H9 (cell line): ENCODE measurements at regions not wholly inside any gene's neighbourhood (a gene's known extent, or its start where the extent isn't known, plus 50 kb on each side); places are given as distances from the start of the nearest gene placed in this dataset.

Source experiments
- DNase-seq: peaks from one replicate; pipeline ENCODE4 v3.0.0-alpha.2; 2017
- H2AFZ ChIP-seq: one replicate; pipeline ENCODE4 v1.6.1; 2013; ENCODE audit warnings: mild to moderate bottlenecking, low read length, control low read depth, moderate library complexity
- H2AK5ac ChIP-seq: 2 replicates; pipeline ENCODE4 v1.6.1; 2013; ENCODE audit warnings: low read length, control low read depth, mixed read lengths; ENCODE audit not compliant: insufficient read length
- H2BK120ac ChIP-seq: one replicate; pipeline ENCODE4 v1.6.1; 2013; ENCODE audit warnings: low read depth, mild to moderate bottlenecking, low read length, control low read depth, inconsistent platforms; ENCODE audit not compliant: poor library complexity, severe bottlenecking
- H2BK12ac ChIP-seq: 2 replicates; pipeline ENCODE4 v1.6.1; 2013; ENCODE audit warnings: low read length, control low read depth, mixed read lengths, low read depth; ENCODE audit not compliant: insufficient read length
- H2BK15ac ChIP-seq: 2 replicates; pipeline ENCODE4 v1.6.1; 2013; ENCODE audit warnings: low read depth, low read length, control low read depth
- H2BK20ac ChIP-seq: one replicate; pipeline ENCODE4 v1.6.1; 2013; ENCODE audit warnings: low read depth, mild to moderate bottlenecking, low read length, control low read depth, inconsistent platforms; ENCODE audit not compliant: poor library complexity, severe bottlenecking
- H2BK5ac ChIP-seq: 2 replicates; pipeline ENCODE4 v1.6.1; 2013; ENCODE audit warnings: low read length, control low read depth, mixed read lengths; ENCODE audit not compliant: insufficient read length
- H3K14ac ChIP-seq: 2 replicates; pipeline ENCODE4 v1.6.1; 2013; ENCODE audit warnings: low read length, control low read depth; ENCODE audit not compliant: insufficient read depth
- H3K18ac ChIP-seq: 2 replicates; pipeline ENCODE4 v1.6.1; 2013; ENCODE audit warnings: low read depth, mild to moderate bottlenecking, mixed read lengths, low read length, control low read depth; ENCODE audit not compliant: insufficient read length
- H3K23ac ChIP-seq: 2 replicates; pipeline ENCODE4 v1.6.1; 2013; ENCODE audit warnings: low read length, control low read depth, mixed read lengths, low read depth; ENCODE audit not compliant: insufficient read length
- H3K23me2 ChIP-seq: 2 replicates; pipeline ENCODE4 v1.6.1; 2013; ENCODE audit warnings: low read depth, mild to moderate bottlenecking, mixed read lengths, low read length, control low read depth; ENCODE audit not compliant: insufficient read length, poor library complexity, severe bottlenecking
- H3K27ac ChIP-seq: 2 replicates; pipeline ENCODE4 v1.5.1; 2013; ENCODE audit warnings: low read length, control low read depth, mixed read lengths, low read depth; ENCODE audit not compliant: insufficient read length
- H3K27me3 ChIP-seq: 2 replicates; pipeline ENCODE4 v1.6.1; 2013; ENCODE audit warnings: low read length, control low read depth, inconsistent platforms; ENCODE audit not compliant: insufficient read depth
- H3K4ac ChIP-seq: 2 replicates; pipeline ENCODE4 v1.6.1; 2013; ENCODE audit warnings: low read depth, mild to moderate bottlenecking, control low read depth, inconsistent platforms, low read length, moderate library complexity
- H3K4me1 ChIP-seq: 2 replicates; pipeline ENCODE4 v1.6.1; 2013; ENCODE audit warnings: low read length, control low read depth, inconsistent platforms; ENCODE audit not compliant: insufficient read depth
- H3K4me2 ChIP-seq: 2 replicates; pipeline ENCODE4 v1.6.1; 2013; ENCODE audit warnings: low read length, control low read depth, mixed read lengths; ENCODE audit not compliant: insufficient read length, insufficient read depth
- H3K56ac ChIP-seq: 2 replicates; pipeline ENCODE4 v1.6.1; 2013; ENCODE audit warnings: low read depth, mild to moderate bottlenecking, mixed read lengths, low read length, control low read depth; ENCODE audit not compliant: insufficient read length
- H3K79me1 ChIP-seq: 2 replicates; pipeline ENCODE4 v1.6.1; 2013; ENCODE audit warnings: low read depth, mild to moderate bottlenecking, moderate library complexity, low read length, control low read depth, inconsistent platforms; ENCODE audit not compliant: insufficient read depth, poor library complexity, severe bottlenecking
- H3K79me2 ChIP-seq: 2 replicates; pipeline ENCODE4 v1.6.1; 2013; ENCODE audit warnings: low read length, control low read depth, inconsistent platforms; ENCODE audit not compliant: insufficient read depth
- H3K9ac ChIP-seq: 2 replicates; pipeline ENCODE4 v1.6.1; 2013; ENCODE audit warnings: low read length, control low read depth, mixed read lengths; ENCODE audit not compliant: insufficient read length; ENCODE audit errors: extremely low read depth
- H3K9me3 ChIP-seq: one replicate; pipeline ENCODE4 v1.6.1; 2013; ENCODE audit warnings: low read depth, low read length, inconsistent platforms; ENCODE audit not compliant: control insufficient read depth
- H3T11ph ChIP-seq: one replicate; pipeline ENCODE4 v1.6.1; 2013; ENCODE audit warnings: mild to moderate bottlenecking, low read length, control low read depth, inconsistent platforms
- H4K20me1 ChIP-seq: one replicate; pipeline ENCODE4 v1.6.1; 2013; ENCODE audit not compliant: control insufficient read depth, insufficient read length, insufficient read depth
- H4K5ac ChIP-seq: 2 replicates; pipeline ENCODE4 v1.6.1; 2013; ENCODE audit warnings: low read depth, mild to moderate bottlenecking, mixed read lengths, low read length, control low read depth; ENCODE audit not compliant: insufficient read length
- H4K8ac ChIP-seq: replicated peaks from 2 replicates; pipeline ENCODE4 v1.6.1; 2013; ENCODE audit warnings: low read length, control low read depth, mixed read lengths, low read depth; ENCODE audit not compliant: insufficient read length
- H4K91ac ChIP-seq: 2 replicates; pipeline ENCODE4 v1.6.1; 2013; ENCODE audit warnings: low read depth, mild to moderate bottlenecking, moderate library complexity, mixed read lengths, low read length, control low read depth; ENCODE audit not compliant: insufficient read length
- H3K27ac Mint-ChIP-seq, 3 experiments: 2 replicates in 2 of 3; 3 replicates in 1 of 3; pipeline ENCODE4 v1.8.0; 2020 to 2021; ENCODE audit warnings: mixed read lengths in 3 of 3, mild to moderate bottlenecking in 1 of 3, moderate library complexity in 1 of 3
- H3K27me3 Mint-ChIP-seq: 2 replicates; pipeline ENCODE4 v1.8.0; 2021; ENCODE audit warnings: low read depth, mild to moderate bottlenecking, moderate library complexity, mixed read lengths
- H3K36me3 Mint-ChIP-seq, 3 experiments: 2 replicates in 2 of 3; 3 replicates in 1 of 3; pipeline ENCODE4 v1.8.0; 2020 to 2021; ENCODE audit warnings: low read depth in 3 of 3, mixed read lengths in 3 of 3; ENCODE audit not compliant: insufficient read depth in 1 of 3
- H3K4me1 Mint-ChIP-seq, 2 experiments: 2 replicates each; pipeline ENCODE4 v1.8.0; 2020; ENCODE audit warnings: mixed read lengths in 2 of 2
- H3K4me3 Mint-ChIP-seq, 2 experiments: 2 replicates in 1 of 2; 3 replicates in 1 of 2; pipeline ENCODE4 v1.8.0; 2020 to 2021; ENCODE audit warnings: mild to moderate bottlenecking in 2 of 2, mixed read lengths in 2 of 2, moderate library complexity in 1 of 2
- H3K9me3 Mint-ChIP-seq, 2 experiments: 2 replicates in 1 of 2; 3 replicates in 1 of 2; pipeline ENCODE4 v1.8.0; 2020; ENCODE audit warnings: mild to moderate bottlenecking in 2 of 2, mixed read lengths in 2 of 2, moderate library complexity in 1 of 2
- CTCF ChIP-seq: fragments of 200-600 bp; sonication (generic); conservative IDR thresholded peaks from 3 replicates; pipeline ENCODE4 v1.8.0; 2021; ENCODE audit warnings: antibody characterized with exemption, mild to moderate bottlenecking

GRCh38 chr11:10926801-10927211 is 69.0 kb upstream of the ZBED5 start:
- Mint-ChIP-seq H3K4me3 (no peak overlapping the region), H3K9me3 (no peaks in the 10 kb centered on the region; a peak in 2 of 5 replicates), H3K27me3 (peaks cover 21% of the 10 kb centered on the region), H3K4me1 (peaks cover 8 to 12% of the 10 kb centered on the region in 2 experiments; a peak in 3 of 4 replicates), H3K36me3 (no peaks in the 10 kb centered on the region), H3K27ac (no peak overlapping the region)
- Histone ChIP-seq H2BK15ac (no peak overlapping the region), H3K27ac (no peak overlapping the region), H2BK120ac (no peak overlapping the region), H2BK20ac (no peak overlapping the region), H4K20me1 (no peaks in the 10 kb centered on the region), H2BK12ac (no peak overlapping the region), H3K4me2 (no peak overlapping the region), H3K18ac (no peak overlapping the region), H3K4me1 (peaks cover 3% of the 10 kb centered on the region), H4K8ac (no peak overlapping the region), H3K79me2 (no peaks in the 10 kb centered on the region), H2BK5ac (no peak overlapping the region), H3K9ac (no peak overlapping the region), H3K14ac (no peak overlapping the region), H3K79me1 (no peaks in the 10 kb centered on the region), H4K5ac (no peak overlapping the region), H2AK5ac (no peak overlapping the region), H3K27me3 (no peaks in the 10 kb centered on the region; the same call in 1 of the 2 replicates), H3T11ph (no peak overlapping the region), H4K91ac (no peak overlapping the region), H3K56ac (no peak overlapping the region), H2AFZ (no peak overlapping the region), H3K9me3 (no peaks in the 10 kb centered on the region), H3K23ac (no peak overlapping the region), H3K4ac (no peak overlapping the region), H3K23me2 (peaks cover 14% of the 10 kb centered on the region)
- no peak for TF ChIP-seq CTCF
- DNase-seq: no peak
